NCI-H2196 treated with DMSO at 0.1 percent for 48 hours (cell line): ENCODE measurements at regions not wholly inside any gene's neighbourhood (a gene's known extent, or its start where the extent isn't known, plus 50 kb on each side); places are given as distances from the start of the nearest gene placed in this dataset.
"Not testable (repeated sequence)": the region's sequence is repeated elsewhere in the genome, so short reads cannot be mapped to it uniquely, and the experiment has no call there.

Experiments used
- DNase-seq: peaks from one replicate; lab custom pipeline; 2025; ENCODE audit not compliant: unreplicated experiment; lab: John Stamatoyannopoulos, UW

DNA sequence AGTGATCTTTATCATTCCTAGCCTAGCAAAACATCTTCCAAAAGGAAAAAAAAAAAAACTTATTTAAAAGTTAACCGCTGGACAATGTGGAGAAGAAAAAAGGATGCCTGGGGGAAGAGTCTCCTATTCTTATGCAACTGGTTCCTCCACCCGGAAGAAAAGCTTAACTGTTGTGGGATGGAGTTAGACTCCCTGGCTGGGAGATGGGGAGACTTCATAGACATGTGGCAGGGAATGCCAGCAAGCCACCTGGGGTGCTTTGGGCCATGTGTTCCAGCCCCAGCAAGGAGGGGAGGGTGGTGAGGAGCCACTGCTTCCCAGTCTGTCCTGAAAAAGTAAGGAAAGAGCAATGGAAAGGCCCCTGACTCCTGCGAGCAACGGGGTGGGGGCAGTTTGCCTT is 119.4 kb upstream of the SPIN4 start:
- DNase-seq: no peak

GRCh38 chrX:63466690-63467089 is 115.6 kb upstream of the SPIN4 start:
- DNase-seq: no peak

DNA sequence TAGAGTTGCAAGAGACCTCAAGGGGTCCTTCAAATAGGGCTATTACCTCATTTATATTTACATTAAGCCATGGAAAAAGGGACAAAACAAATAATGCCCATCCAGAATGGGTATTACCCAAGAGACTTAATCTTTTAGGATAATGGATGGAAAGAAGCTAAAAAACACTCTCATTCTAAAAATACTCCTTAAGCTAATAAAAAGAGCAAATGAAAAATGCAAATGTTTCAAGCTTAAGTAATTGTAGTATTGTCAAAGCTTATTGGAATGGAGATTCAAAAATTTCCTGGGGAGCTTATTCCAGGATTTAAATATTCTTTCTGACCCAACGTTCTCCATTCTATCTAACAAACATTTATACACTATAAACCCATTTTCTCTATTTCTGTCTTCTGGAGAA is 107.8 kb upstream of the SPIN4 start:
- no peak for DNase-seq

GRCh38 chrX:63453571-63453970 is 102.4 kb upstream of the SPIN4 start:
- no peak for DNase-seq

DNA sequence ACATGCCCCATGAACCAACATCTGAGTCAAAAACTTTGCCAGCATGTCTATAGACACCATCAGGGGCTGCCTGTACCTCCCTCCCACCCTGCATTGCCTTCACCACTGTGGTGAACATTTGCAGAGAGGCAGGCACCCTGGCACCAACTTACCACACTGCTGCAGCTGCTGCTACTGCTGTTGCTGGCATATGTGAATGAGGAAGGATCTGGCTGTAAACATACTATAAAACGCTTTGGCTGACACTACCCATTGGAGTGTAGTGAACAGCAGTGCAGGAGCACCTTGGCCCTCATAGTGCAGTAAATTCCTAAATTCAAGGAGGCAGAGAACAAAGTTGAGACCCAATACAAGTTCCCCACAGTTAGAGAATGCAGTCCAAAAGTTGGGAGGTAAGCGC is 90.6 kb upstream of the SPIN4 start:
- no peak for DNase-seq

- no peak for DNase-seq
Observed at GRCh38 chrX:63439580-63439979, 88.4 kb upstream of the SPIN4 start.

- no peak for DNase-seq
Observed at GRCh38 chrX:63436865-63437264, 85.7 kb upstream of the SPIN4 start.

GRCh38 chrX:63434665-63435064 is 83.5 kb upstream of the SPIN4 start:
- DNase-seq: no peak

- DNase-seq: no peak
Observed at GRCh38 chrX:63434206-63434605, 83.1 kb upstream of the SPIN4 start.

DNA sequence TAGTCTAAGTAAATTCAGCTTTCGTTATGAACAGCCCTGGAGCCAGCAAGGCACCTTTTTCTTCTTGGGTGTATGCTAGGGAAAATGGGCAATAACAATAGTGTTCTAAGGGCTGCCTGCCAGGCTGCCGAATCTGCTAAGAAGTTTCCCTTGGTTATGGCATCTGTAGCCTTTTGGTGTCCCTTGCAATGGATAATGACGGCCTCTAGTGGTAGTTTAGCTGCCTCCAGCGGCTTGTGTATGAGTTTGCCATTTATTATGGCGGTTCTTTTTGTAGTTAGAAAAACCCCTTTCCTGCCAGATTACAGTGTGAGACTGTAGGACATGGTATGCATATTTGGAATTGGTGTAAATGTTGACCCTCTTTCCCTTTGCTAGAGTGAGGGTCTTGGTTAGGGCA is 78.9 kb upstream of the SPIN4 start:
- DNase-seq: no peak

- DNase-seq: no peak
Observed at GRCh38 chrX:63428348-63428747, 77.2 kb upstream of the SPIN4 start.

GRCh38 chrX:63426519-63426918 is 75.4 kb upstream of the SPIN4 start:
- no peak for DNase-seq

DNA sequence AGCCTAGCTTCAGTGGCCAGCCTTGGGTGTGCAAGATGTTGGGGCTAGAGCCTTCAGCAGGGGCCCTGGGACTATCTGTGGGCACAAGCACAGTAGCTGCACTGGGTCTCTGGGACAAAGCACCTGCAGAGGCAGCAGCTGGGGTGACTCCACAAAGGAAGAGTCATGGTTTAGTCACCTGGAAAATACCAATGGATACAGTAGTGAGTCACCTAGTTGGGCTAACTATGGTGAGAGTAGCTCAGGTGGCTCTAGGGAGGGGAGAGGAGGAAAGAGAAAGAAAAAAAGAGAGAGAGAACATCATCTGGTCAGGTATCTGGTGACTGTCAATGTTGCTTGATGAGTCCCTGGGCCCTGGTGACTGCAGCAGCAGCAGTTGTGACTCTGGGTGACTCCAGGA is 72.9 kb upstream of the SPIN4 start:
- DNase-seq: no peak

DNA sequence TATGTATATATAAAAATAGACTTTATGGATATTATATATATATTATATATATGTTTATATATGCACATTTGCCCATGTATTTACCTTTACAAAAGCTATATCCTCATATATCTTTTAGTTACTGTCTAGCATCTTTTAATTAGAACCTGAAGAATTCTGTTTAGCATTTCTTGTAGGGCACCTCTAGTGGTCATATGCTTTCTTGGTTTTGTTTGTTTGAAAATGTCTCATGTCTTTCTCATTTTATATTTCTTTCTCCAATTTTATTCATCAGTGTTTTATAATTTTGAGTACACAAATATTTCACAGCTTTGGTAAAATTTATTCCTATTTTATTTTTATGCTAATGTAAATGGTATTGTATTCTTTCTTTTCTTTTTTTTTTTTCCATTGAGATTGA is 70.3 kb upstream of the SPIN4 start:
- DNase-seq: no peak

DNA sequence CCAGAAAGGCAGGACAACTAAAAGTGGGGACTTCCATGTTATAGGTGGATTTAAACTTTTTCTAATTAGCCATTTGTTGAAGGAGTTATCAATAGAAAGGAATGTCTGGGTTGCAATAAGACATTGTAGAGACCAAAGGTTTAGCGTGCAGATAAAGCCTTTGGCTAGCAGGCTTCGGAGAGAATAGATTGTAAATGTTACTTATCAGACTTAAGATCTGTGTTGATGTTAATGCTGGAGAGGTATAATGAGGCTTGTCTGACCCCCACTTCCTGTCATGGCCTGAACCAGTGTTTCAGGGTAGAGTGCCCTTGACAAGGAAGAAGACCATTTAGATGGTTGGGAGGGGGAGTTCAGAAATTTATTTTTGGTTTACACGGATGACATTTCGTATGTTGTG is 67.1 kb upstream of the SPIN4 start:
- no peak for DNase-seq

GRCh38 chrX:63417649-63418048 is 66.5 kb upstream of the SPIN4 start:
- no peak for DNase-seq

GRCh38 chrX:63409934-63410333 is 58.8 kb upstream of the SPIN4 start:
- not testable (repeated sequence) for DNase-seq

- no peak for DNase-seq
Observed at GRCh38 chrX:63408050-63408449, 56.9 kb upstream of the SPIN4 start.

DNA sequence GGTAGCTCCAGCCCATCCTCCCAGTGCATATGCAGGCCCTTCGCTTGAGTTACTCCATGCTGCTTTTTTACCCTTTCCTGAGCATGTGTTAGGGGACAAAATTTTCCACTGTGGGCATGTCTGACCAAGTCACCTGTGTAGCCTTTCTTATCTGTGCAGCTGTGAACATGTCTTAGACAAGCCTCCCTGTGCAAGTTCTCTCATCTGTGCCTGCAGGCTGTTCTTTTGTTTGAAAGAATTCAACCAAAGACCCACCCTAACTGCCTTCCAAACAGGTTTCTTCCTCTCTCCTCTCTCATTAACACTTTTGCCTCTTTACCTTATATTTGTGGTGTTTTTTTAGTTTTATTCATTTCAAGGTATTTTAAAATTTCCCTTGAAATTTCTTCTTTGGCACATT is 53.2 kb upstream of the SPIN4 start:
- no peak for DNase-seq

DNA sequence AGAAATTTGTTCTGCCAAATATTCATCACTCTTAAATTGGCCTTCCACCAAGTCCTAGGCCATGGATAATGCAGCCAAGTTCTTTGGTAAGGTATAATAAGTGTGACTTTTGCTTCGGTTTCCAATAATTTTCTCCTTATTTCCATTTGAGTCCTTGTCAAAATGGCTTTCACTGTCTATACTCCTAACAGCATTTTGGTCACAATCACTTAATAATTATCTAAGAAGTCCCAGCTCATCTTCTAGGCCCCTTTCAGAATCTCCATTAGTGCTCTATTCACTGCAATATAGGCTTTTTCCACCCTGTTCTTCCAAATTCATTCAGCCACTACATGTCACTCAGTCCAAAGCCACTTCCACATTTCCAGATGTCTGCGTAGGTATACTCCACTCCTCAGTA is 51.0 kb upstream of the SPIN4 start:
- no peak for DNase-seq
